ENCODE measurements at regions not wholly inside any gene's neighbourhood (a gene's known extent, or its start where the extent isn't known, plus 50 kb on each side); places are given as distances from the start of the nearest gene placed in this dataset.

- peak overlapping the region; percentile 67 to 89 (median 73) for H3K4me2 ChIP-seq
- H3K9me3 ChIP-seq (replicated peaks in 1 of 11), result no peaks in the 10 kb centered on the region
- H3K36me3 ChIP-seq, result no peaks in the 10 kb centered on the region
- H4K20me1 ChIP-seq, result no peaks in the 10 kb centered on the region
- TF ChIP-seq Cebpa-rat (IDR thresholded peaks at IDR 0.05), result no peak
- peaks cover 0 to 11% (median 0%) of the 10 kb centered on the region in 11 experiments; a peak in 1 of 22 replicates for H3K27me3 ChIP-seq
- peak overlapping the region in 1 of 10 experiments; percentile 40; a peak in 2 of 20 replicates for H3K4me3 ChIP-seq
- H3K4me1 ChIP-seq, result peaks cover 32 to 68% (median 54%) of the 10 kb centered on the region in 10 experiments
- peak overlapping the region in 9 of 11 experiments; percentile 24 to 68 (median 46); a peak in 17 of 22 replicates for H3K27ac ChIP-seq
- peak overlapping the region in 8 of 11 experiments; percentile 18 to 61 (median 41); a peak in 14 of 22 replicates for H3K9ac ChIP-seq
Observed at GRCh38 chr12:124655698-124656516, 88.5 kb upstream of the NCOR2 start.

GRCh38 chr12:124655048-124655697 is 87.8 kb upstream of the NCOR2 start:
- Histone ChIP-seq H3K9me3 (replicated peaks in 1 of 11) (no peaks in the 10 kb centered on the region), H3K4me1 (peaks cover 34 to 74% (median 55%) of the 10 kb centered on the region in 10 experiments), H4K20me1 (no peaks in the 10 kb centered on the region), H3K4me3 (peak overlapping the region in 1 of 10 experiments; percentile 38; a peak in 2 of 20 replicates), H3K27ac (peak overlapping the region in 9 of 11 experiments; percentile 15 to 68 (median 46); a peak in 17 of 22 replicates), H3K4me2 (peak overlapping the region; percentile 67 to 89 (median 73)), H3K27me3 (peaks cover 0 to 11% (median 0%) of the 10 kb centered on the region in 11 experiments; a peak in 1 of 22 replicates), H3K36me3 (no peaks in the 10 kb centered on the region), H3K9ac (peak overlapping the region in 7 of 11 experiments; percentile 18 to 61 (median 44); a peak in 14 of 22 replicates)
- TF ChIP-seq Cebpa-rat (IDR thresholded peaks at IDR 0.05), result no peak

- Histone ChIP-seq H3K4me3 (no peak overlapping the region), H3K27me3 (peaks cover 0 to 11% (median 0%) of the 10 kb centered on the region in 11 experiments; a peak in 1 of 22 replicates), H4K20me1 (no peaks in the 10 kb centered on the region), H3K36me3 (no peaks in the 10 kb centered on the region), H3K27ac (peak overlapping the region in 2 of 11 experiments; percentile 30 to 68; a peak in 2 of 22 replicates), H3K4me1 (peaks cover 34 to 74% (median 55%) of the 10 kb centered on the region in 10 experiments), H3K9me3 (replicated peaks in 1 of 11) (peaks cover 0 to under 1% (median 0%) of the 10 kb centered on the region in 11 experiments; a peak in 4 of 22 replicates), H3K4me2 (peak overlapping the region in 9 of 11 experiments; percentile 67 to 89 (median 75); a peak in 15 of 22 replicates), H3K9ac (peak overlapping the region in 2 of 11 experiments; percentile 51 to 61; a peak in 3 of 22 replicates)
- TF ChIP-seq Cebpa-rat (IDR thresholded peaks at IDR 0.05), result no peak
Observed at GRCh38 chr12:124654666-124655047, 87.2 kb upstream of the NCOR2 start.

GRCh38 chr12:124653169-124653931 is 85.9 kb upstream of the NCOR2 start:
- H3K9me3 ChIP-seq (replicated peaks in 1 of 11), result peaks cover 11 to 14% (median 13%) of the 10 kb centered on the region in 11 experiments
- peak overlapping the region in 4 of 11 experiments; percentile 8 to 57 (median 27); a peak in 5 of 22 replicates for H3K27ac ChIP-seq
- peak overlapping the region in 9 of 11 experiments; percentile 14 to 73 (median 41); a peak in 15 of 22 replicates for H3K4me2 ChIP-seq
- H3K27me3 ChIP-seq, result peaks cover 0 to 11% (median 0%) of the 10 kb centered on the region in 11 experiments; a peak in 1 of 22 replicates
- TF ChIP-seq Cebpa-rat (IDR thresholded peaks at IDR 0.05), result no peak
- peak overlapping the region in 4 of 11 experiments; percentile 10 to 31 (median 18); a peak in 2 of 22 replicates for H3K9ac ChIP-seq
- peaks cover 31 to 73% (median 55%) of the 10 kb centered on the region in 10 experiments for H3K4me1 ChIP-seq
- H3K4me3 ChIP-seq, result no peak overlapping the region
- no peaks in the 10 kb centered on the region for H4K20me1 ChIP-seq
- peaks cover 0 to 8% (median 0%) of the 10 kb centered on the region in 11 experiments; a peak in 1 of 22 replicates for H3K36me3 ChIP-seq

- Histone ChIP-seq H3K9me3 (replicated peaks in 1 of 11) (peaks cover 15 to 19% (median 16%) of the 10 kb centered on the region in 11 experiments), H3K36me3 (peaks cover 0 to 8% (median 0%) of the 10 kb centered on the region in 11 experiments; a peak in 1 of 22 replicates), H3K4me1 (peaks cover 27 to 69% (median 55%) of the 10 kb centered on the region in 10 experiments), H3K4me2 (peak overlapping the region in 8 of 11 experiments; percentile 14 to 73 (median 40); a peak in 12 of 22 replicates), H3K27me3 (peaks cover 0 to 11% (median 0%) of the 10 kb centered on the region in 11 experiments; a peak in 1 of 22 replicates), H3K4me3 (no peak overlapping the region), H3K27ac (peak overlapping the region in 2 of 11 experiments; percentile 13 to 43; a peak in 2 of 22 replicates), H3K9ac (peak overlapping the region in 2 of 11 experiments; percentile 10 to 22; a peak in 2 of 22 replicates), H4K20me1 (no peaks in the 10 kb centered on the region)
- TF ChIP-seq Cebpa-rat (IDR thresholded peaks at IDR 0.05), result no peak
Observed at GRCh38 chr12:124652661-124653060, 85.2 kb upstream of the NCOR2 start.

GRCh38 chr12:124651516-124652273 is 84.3 kb upstream of the NCOR2 start:
- Histone ChIP-seq H3K4me3 (no peak overlapping the region), H3K4me1 (peaks cover 29 to 69% (median 52%) of the 10 kb centered on the region in 10 experiments), H3K4me2 (peak overlapping the region in 9 of 11 experiments; percentile 1 to 68 (median 35); a peak in 13 of 22 replicates), H3K36me3 (peaks cover 0 to 8% (median 0%) of the 10 kb centered on the region in 11 experiments; a peak in 1 of 22 replicates), H3K9me3 (replicated peaks in 1 of 11) (peaks cover 15 to 19% (median 16%) of the 10 kb centered on the region in 11 experiments), H3K27me3 (peaks cover 0 to 11% (median 0%) of the 10 kb centered on the region in 11 experiments; a peak in 1 of 22 replicates), H3K9ac (no peak overlapping the region), H4K20me1 (no peaks in the 10 kb centered on the region), H3K27ac (peak overlapping the region in 2 of 11 experiments; percentile 13 to 23; a peak in 2 of 22 replicates)
- no peak; a peak in 1 of 22 replicates for TF ChIP-seq Cebpa-rat (IDR thresholded peaks at IDR 0.05)

GRCh38 chr12:124650912-124651311 is 83.5 kb upstream of the NCOR2 start:
- peak overlapping the region; percentile 1 to 68 (median 35); a peak in 17 of 22 replicates for H3K4me2 ChIP-seq
- no peak overlapping the region for H3K27ac ChIP-seq
- H3K9ac ChIP-seq, result peak overlapping the region in 2 of 11 experiments; percentile 18 to 26; a peak in 2 of 22 replicates
- peaks cover 29 to 69% (median 52%) of the 10 kb centered on the region in 10 experiments for H3K4me1 ChIP-seq
- H3K27me3 ChIP-seq, result peaks cover 0 to 11% (median 0%) of the 10 kb centered on the region in 11 experiments; a peak in 1 of 22 replicates
- peaks cover 15 to 19% (median 16%) of the 10 kb centered on the region in 11 experiments for H3K9me3 ChIP-seq (replicated peaks in 1 of 11)
- no peaks in the 10 kb centered on the region for H4K20me1 ChIP-seq
- H3K36me3 ChIP-seq, result peaks cover 0 to 8% (median 0%) of the 10 kb centered on the region in 11 experiments; a peak in 1 of 22 replicates
- no peak overlapping the region for H3K4me3 ChIP-seq
- TF ChIP-seq Cebpa-rat (IDR thresholded peaks at IDR 0.05), result no peak
